Neutrophil (primary cell): ENCODE measurements at regions not wholly inside any gene's neighbourhood (a gene's known extent, or its start where the extent isn't known, plus 50 kb on each side); places are given as distances from the start of the nearest gene placed in this dataset.

ENCODE experiments used
- H3K27ac ChIP-seq: fragments of 200-600 bp; sonication (generic); 2 replicates; pipeline ENCODE4 v1.5.1; 2016; ENCODE audit warnings: mild to moderate bottlenecking, moderate library complexity
- H3K27me3 ChIP-seq: fragments of 200-600 bp; sonication (generic); 2 replicates; pipeline ENCODE4 v1.6.0; 2016; ENCODE audit warnings: mild to moderate bottlenecking
- H3K36me3 ChIP-seq: fragments of 200-600 bp; sonication (generic); 2 replicates; pipeline ENCODE4 v1.5.1; 2017
- H3K4me1 ChIP-seq, 2 experiments: fragments of 200-600 bp in 1 of 2; sonication (generic) in 1 of 2; 1 replicate in 1 of 2; 2 replicates in 1 of 2; pipeline versions ENCODE4 v1.5.1 to v1.6.1; 2013 to 2016; ENCODE audit warnings: low read depth in 1 of 2, low read length in 1 of 2, mild to moderate bottlenecking in 1 of 2, moderate library complexity in 1 of 2; ENCODE audit not compliant: control insufficient read depth in 1 of 2, insufficient read depth in 1 of 2
- H3K4me3 ChIP-seq, 2 experiments: fragments of 200-600 bp in 1 of 2; sonication (generic) in 1 of 2; 1 replicate in 1 of 2; 2 replicates in 1 of 2; pipeline ENCODE4 v1.5.1; 2013 to 2016; ENCODE audit warnings: low read depth in 1 of 2, low read length in 1 of 2, mild to moderate bottlenecking in 1 of 2, moderate library complexity in 1 of 2
- H3K9me3 ChIP-seq: fragments of 200-600 bp; sonication (generic); 2 replicates; pipeline ENCODE4 v1.5.1; 2016
- CTCF ChIP-seq: fragments of 200-600 bp; sonication (generic); IDR thresholded peaks from 2 replicates; pipeline ENCODE4 v1.5.1; 2016; ENCODE audit warnings: antibody characterized with exemption

- Histone ChIP-seq H3K27ac (no peak overlapping the region), H3K36me3 (no peaks in the 10 kb centered on the region)
- TF ChIP-seq CTCF: no peak
Measured at GRCh38 chr12:69151254-69151764, 88.1 kb upstream of the CPSF6 start.

GRCh38 chr12:69154585-69155363, 84.6 kb upstream of the CPSF6 start:
- no peaks in the 10 kb centered on the region for H3K9me3 ChIP-seq
- TF ChIP-seq CTCF: peak; percentile 76
- no peak overlapping the region for H3K27ac ChIP-seq
- H3K4me3 ChIP-seq: no peak overlapping the region
- no peaks in the 10 kb centered on the region for H3K36me3 ChIP-seq
- H3K27me3 ChIP-seq: no peaks in the 10 kb centered on the region
- no peaks in the 10 kb centered on the region for H3K4me1 ChIP-seq

More at GRCh38 chr12:69151254-69151764, 88.1 kb upstream of the CPSF6 start:
- no peaks in the 10 kb centered on the region for H3K4me1 ChIP-seq
- no peak overlapping the region for H3K4me3 ChIP-seq
- H3K9me3 ChIP-seq: no peaks in the 10 kb centered on the region
- H3K27me3 ChIP-seq: no peaks in the 10 kb centered on the region

- no peaks in the 10 kb centered on the region for H3K4me1 ChIP-seq
- H3K27ac ChIP-seq: no peak overlapping the region
- no peaks in the 10 kb centered on the region for H3K9me3 ChIP-seq
- H3K4me3 ChIP-seq: peak overlapping the region; percentile 8 to 21
- TF ChIP-seq CTCF: peak; percentile 84
- no peaks in the 10 kb centered on the region for H3K36me3 ChIP-seq
- no peaks in the 10 kb centered on the region for H3K27me3 ChIP-seq
Measured at GRCh38 chr12:69157023-69157655, 82.2 kb upstream of the CPSF6 start.

GRCh38 chr12:69161829-69162228, 77.5 kb upstream of the CPSF6 start:
- no peaks in the 10 kb centered on the region for H3K4me1 ChIP-seq
- no peaks in the 10 kb centered on the region for H3K36me3 ChIP-seq
- H3K27ac ChIP-seq: no peak overlapping the region
- H3K27me3 ChIP-seq: no peaks in the 10 kb centered on the region
- no peaks in the 10 kb centered on the region for H3K9me3 ChIP-seq
- no peak for TF ChIP-seq CTCF
- H3K4me3 ChIP-seq: no peak overlapping the region

GRCh38 chr12:69163681-69164362, 75.5 kb upstream of the CPSF6 start:
- Histone ChIP-seq H3K27me3 (no peaks in the 10 kb centered on the region), H3K36me3 (no peaks in the 10 kb centered on the region), H3K9me3 (no peaks in the 10 kb centered on the region), H3K4me3 (no peak overlapping the region), H3K27ac (no peak overlapping the region), H3K4me1 (no peaks in the 10 kb centered on the region)
- no peak for TF ChIP-seq CTCF
